Activated CD4-positive, alpha-beta T cell treated with anti-CD3 and anti-CD28 coated beads for 24 hours (primary cell): ENCODE measurements at regions not wholly inside any gene's neighbourhood (a gene's known extent, or its start where the extent isn't known, plus 50 kb on each side); places are given as distances from the start of the nearest gene placed in this dataset.
"Not testable (repeated sequence)": the region's sequence is repeated elsewhere in the genome, so short reads cannot be mapped to it uniquely, and the experiment has no call there.

ENCODE experiments used
- DNase-seq, 2 donors: peaks; one replicate each; pipeline ENCODE4 v3.0.0-alpha.2; 2020; ENCODE audit warnings: low read depth in 2 of 2

DNA sequence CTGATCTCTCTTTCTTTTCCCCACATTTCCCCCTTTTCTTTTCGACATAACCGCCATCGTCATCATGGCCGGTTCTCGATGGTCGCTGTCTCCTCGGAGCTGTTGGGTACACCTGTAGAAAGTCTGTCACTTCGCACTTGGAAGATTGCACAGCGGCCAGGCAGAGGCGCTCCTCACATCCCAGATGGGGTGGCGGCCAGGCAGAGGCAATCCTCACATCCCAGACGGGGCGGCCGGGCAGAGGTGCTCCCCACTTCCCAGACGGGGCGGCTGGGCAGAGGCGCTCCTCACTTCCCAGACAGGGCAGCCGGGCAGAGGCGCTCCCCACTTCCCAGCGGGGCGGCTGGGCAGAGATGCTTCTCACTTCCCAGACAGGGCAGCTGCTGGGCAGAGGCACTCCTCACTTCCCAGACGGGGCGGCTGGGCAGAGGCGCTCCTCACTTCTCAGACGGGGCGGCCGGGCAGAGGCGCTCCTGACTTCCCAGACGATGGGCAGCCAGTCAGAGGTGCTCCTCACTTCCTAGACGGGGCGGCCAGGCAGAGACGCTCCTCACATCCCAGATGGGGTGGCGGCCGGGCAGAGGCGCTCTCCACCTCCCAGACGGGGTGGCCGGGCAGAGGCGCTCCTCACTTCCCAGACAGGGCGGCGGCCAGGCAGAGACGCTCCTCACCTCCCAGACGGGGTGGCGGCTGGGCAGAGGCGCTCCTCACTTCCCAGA, 110.7 kb downstream of the C5orf15 start:
- DNase-seq = not testable (repeated sequence)

DNA sequence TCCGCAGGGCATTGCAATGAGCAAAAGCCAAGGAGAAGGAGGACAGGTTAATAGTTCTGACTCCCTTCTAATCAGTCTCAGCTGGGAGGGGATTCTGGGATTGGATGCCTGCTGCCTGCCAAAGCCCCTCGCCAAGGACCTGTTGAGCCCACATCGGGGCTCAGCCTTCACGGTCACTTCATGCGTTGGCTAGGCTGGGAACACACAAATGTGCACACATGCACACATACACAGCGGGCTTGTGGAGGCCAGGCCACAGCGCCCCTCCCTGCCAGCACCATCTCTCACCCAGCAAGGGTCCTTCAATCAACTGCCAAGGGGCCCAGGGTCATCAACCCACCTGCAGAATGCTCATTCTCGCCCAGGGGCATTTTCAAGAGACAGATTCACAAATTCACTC, 113.9 kb downstream of the C5orf15 start:
- DNase-seq = no peak

DNA sequence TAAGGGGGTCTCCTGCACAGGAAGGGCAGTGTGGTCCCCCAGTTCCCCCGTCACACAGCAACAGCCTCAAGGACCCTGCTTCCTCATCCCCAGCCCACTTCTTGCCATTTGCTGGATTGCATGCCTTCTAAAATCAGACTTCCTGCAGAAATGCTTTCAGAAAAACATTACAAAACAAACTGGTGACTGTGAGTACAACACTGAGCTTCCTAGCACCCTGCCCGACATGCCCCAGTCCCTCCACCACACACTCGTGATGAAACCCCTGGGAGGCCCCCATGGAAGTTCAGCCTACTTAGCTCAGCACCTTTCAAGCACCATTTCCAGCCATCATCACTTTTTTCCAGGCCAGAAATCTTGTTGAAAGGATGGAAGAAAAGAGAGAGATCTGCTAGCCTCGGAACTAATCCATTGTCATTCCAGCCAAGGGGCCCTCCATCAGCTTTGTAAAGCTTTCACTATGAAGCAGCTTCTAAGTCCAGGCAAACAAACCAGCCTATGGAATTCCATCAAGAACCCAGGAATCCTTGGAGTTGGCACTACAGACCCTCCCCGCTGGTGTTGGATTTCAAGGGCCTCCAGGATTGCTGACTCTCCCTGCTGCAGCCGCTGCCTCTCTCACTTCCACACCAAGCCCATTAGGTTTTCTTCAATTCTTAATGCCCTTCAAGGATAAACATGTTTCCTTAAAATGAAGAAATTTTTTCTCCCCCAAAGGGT, 114.6 kb downstream of the C5orf15 start:
- DNase-seq = no peak

DNA sequence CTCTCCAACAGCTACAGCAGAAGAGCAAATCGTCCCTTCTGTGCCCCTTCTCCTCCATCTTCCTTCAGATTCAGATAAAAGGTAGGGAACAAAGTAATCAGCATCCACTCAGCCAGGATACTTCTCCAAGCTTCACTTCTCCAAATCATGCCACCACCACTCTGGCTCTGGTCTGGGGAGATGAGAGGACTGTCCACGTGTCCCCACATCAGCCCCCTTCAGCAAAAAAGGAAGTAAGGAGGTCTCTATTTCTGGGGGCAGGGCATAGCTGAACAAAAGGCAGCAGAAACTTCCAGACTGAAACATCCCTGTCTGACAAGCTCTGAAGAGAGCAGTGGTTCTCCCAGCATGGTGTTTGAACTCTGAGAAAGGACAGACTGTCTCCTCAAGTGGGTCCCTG, 116.9 kb downstream of the C5orf15 start:
- DNase-seq = no peak

DNA sequence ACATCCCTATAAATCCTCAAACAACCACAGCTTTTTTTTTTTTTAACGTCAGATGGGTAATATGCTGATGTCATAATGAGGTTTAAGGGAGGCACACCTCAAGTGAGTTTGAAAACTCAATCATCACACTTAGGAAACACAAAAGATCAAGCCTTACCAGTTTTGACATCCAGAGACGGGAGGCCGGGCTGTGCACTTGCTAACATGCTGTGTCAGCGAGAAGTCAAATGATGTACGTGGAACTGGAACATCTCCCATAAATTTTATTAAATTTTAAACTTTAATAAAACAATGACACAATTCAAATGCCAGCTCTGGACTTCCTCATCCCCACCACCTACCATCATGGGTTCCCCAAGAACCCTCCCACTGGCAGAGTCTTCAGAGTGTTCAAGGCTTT, 117.6 kb downstream of the C5orf15 start:
- DNase-seq = no peak

DNA sequence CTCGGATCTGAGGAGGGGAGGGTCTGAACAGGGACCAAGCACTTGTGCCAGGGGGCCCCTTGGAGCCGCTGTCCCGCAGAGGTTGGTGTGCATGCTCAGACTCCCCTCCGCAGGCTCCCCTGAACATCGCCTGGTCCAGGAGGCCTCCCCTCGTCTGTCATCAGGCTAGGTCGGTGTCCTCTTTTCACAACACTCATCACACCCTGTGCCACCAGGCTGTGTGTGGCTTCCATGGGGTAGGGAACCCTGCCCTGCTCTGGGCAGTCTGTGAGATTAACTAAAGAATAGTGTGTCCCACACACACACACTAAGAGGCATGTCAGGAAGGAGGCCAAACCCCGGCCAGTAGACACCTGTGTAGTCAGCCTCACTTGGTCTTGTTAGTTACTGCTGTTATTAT, 119.3 kb downstream of the C5orf15 start:
- no peak for DNase-seq

DNA sequence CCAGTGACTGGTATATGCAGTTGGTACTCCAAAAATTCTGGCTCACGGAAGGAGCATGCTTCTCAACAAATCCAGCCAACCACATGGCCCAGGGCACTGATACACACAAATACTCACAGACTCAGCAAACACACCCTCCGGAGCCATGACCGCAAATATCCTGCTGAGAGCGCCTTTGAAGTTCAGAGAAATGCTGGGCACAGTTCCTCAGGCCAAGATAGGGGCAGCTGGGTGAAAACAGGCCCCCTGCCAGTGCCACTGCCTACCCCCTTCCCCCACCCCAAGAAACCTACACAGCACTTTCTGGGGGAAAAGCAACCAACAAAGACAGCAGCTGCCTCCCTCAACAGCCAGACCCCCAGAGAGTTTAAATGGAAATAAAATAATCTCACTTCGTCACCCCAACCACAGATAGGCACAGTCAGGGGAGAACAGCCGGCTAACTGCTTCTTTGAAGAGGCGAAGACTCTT, 120.0 kb downstream of the C5orf15 start:
- no peak for DNase-seq

DNA sequence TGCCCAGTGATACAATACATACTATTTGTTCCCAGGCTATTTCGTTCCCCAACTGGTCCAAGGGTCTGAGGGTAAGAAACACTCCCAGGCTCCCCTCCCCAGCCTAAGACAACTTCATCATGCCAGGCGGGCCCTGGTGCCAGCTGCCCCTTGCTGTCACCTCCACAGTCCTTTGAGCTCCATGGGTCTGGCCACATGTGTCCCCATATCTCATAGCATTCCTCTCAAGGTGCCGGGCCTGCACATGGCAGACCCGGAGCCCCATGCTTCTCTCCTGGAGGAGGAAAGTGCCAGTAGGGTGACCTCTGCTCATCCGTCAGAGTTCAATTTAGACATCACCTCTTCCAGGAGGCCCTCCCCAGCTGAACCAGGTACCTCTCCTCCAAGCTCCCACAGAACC, 120.5 kb downstream of the C5orf15 start:
- no peak for DNase-seq

DNA sequence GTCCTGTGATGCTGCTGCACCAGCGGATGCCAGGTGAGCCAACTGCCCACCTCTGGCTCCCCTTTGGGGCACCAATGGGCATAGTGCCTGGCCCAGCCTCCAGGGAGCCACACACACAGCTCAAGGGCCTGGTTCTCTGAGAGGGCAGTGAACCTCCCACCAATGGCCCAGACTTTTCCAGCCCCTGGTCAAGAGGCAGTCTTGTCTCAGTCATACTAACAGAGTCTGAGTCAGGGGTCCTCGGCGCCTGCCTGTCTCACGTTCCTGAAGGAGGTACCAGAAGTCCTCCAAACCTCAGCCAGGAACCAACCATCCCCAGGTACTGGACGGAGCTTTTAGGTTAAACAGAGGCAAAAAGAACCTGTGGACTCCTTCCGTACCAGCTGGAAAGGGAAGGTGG, 121.1 kb downstream of the C5orf15 start:
- DNase-seq = no peak

DNA sequence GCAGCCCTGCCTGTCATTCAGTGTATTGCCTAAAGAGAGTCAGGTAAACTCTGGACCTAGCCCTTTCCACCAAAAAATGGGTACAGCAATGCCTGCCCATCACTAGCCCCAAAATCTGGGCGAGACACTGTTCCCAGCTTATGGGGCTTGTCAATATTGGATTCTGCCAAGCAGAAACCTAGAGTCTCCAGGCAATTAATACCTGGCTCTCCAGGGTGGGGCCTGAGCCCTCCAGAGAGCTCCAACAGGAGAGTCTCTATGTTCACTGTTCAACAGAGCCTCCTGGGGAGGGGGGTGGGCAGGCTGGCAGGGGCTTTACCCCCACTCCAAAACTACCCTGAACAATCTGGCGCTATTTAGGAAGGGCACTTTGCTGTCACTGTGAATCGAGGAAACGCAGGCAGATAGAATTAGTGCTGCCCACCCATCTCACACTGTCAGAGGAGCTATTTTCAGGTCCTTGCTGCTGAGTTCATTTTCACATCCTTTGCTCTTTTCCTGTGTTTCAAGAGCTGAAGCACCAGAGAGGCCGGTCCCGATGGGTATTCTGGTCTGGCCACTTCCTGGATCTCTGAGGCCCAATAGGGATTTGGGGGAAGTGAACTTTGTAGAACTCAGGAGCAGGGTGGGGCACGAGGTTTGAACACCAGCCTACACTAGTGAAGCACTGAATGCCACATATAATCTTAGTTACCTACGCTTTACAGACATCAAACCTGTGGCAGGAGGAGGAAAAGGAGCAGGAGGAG, 121.8 kb downstream of the C5orf15 start:
- DNase-seq = no peak

DNA sequence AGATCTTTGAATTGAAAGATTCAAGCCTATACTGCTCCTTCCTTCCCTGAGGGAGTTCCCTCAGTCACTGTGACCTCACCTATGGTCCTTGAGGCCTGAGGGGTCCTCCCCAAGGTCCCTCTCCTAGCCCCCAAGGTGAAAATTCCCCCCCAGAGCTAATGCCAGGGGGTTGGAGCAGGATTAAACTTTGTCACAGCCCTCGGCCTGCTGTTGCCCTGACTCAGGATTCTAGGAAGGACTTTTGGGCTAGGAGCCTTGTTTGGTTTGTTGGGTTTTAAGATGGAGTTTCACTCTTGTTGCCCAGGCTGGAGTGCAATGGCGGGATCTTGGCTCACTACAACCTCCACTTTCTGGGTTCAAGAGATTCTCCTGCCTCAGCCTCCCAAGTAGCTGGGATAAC, 123.2 kb downstream of the C5orf15 start:
- no peak for DNase-seq

DNA sequence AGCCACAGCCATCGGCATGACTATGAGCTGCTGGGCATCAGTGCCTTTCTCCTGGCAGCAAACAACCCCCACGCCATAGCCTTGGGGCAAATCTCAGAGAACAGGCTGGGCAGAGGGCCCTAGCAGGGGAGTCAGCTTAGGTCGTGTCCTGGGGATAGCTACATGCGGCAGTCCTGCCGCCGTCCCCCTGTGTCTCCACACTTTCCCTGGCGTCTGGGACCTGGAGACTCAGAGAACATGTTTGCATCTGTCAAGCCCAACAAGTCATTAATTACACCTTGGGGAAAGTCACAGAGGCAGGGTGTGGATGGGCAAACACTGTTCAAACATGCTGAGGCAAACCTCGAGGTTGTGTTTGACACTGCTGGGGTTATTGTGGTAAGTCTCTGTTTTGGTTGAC, 123.6 kb downstream of the C5orf15 start:
- DNase-seq = no peak

DNA sequence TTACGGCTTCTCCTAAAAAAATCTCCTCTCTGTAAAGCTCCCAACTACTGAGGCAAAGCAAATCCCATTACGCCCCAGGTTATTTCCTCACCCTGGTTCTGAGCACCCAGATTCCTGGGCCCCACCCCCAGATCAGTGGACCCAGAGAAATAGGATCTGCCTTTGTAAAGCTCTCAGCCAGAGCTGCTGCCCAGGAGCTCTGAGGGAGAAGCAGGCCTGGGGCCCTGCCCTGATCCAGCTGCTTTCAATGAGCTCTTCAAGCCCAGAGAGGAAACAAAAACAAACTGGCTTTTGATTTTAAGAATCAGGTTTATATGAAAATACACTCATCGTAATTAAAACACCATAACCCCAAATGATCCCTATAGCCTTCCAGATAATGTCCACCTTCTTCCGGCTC, 124.5 kb downstream of the C5orf15 start:
- no peak for DNase-seq

DNA sequence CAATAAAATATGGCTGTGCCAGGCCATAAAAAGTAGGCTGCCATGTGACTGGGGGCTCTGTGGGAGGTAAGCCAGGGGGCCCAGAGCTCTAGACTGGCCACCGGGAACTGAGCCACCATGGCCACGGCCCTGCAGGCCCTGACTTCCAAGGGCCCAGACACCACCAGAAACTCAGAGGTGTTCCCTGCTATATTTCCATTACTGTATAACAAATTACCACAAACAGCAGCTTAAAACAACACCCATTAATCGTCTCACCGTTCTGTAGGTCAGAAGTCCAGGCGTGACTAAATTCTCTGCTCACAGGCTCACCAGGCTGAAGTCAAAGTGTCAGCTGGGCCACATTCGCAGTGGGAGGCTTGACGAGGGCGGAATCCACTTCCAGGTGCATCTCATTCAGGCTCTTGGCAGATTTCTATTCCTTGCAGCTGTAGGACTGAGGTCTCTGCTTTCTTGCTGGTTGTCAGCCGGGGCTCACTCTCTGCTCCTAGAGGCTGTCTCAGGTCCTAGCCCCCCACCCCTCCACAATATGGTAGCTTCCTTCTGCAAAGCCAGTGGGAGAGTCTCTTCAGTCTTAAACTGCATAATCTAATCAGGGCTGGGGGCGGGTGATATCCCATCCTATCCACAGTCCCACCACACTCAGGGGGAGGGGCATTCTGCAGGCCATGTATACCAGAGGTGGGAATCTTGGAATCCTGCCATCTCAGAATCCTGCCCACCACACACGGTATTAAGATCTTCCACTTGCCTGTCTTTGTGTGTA, 125.4 kb downstream of the C5orf15 start:
- DNase-seq = no peak

DNA sequence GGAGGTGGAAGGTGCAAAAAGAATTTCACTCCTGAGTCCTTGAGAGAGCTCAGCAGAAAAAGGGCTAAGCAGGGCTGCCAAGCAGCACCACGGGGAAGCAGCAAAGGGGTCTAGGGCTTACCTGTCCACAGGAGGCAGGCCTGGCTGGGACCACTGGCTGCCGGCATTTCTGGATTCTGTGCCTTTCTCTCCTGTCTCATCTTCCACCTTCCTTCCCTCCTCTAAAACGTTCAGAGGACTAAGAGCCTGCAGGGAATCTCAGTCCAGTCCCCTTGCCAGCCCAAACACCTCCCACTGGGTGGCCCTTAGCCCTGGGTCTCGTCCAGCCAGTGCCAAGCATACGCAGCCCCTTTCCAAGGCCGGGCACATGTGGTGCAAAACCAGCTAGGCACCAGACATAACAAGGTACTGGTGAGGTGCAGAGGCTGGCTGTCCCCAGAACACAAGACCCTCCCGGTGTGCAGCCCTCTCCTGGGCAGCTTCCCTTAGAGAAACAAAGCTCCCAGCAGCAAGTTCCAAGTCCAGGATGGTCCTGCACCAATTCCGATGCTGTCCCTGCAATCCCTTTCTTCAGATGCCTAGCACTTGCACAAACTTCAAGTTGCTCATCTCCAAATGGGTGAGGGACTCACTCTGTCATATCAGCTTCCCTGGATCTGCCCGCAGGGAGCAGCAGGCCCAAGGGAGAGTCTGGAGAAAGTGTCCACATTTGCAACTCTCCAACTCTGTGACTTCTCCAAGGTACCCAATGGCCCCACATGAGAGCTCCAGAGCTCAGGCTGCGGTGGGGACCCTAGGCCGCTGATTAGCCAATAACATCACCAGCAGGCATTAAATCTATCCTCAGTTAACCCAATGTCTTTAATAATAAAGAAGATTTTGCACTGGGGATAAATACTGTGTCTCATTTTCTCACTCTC, 126.3 kb downstream of the C5orf15 start:
- no peak for DNase-seq

DNA sequence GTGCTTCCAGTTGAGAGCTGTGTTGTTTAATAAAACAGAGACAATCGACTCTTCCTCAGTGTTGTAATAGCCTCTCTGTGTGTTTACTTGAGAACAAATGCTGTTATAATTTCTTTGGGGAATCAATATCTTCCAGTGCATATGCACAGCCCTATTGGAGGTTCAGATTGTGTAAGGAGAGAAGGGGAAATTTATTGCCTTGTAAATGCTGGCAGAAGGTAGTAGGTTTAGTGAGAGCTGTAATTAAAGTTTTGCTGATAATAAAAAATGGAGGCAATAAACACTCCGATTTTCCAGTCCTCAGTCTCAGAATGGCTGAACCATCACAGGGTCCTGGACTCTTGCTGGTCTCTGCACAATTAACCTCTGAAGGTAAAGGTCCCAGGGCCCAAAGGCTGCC, 128.3 kb downstream of the C5orf15 start:
- DNase-seq = no peak

DNA sequence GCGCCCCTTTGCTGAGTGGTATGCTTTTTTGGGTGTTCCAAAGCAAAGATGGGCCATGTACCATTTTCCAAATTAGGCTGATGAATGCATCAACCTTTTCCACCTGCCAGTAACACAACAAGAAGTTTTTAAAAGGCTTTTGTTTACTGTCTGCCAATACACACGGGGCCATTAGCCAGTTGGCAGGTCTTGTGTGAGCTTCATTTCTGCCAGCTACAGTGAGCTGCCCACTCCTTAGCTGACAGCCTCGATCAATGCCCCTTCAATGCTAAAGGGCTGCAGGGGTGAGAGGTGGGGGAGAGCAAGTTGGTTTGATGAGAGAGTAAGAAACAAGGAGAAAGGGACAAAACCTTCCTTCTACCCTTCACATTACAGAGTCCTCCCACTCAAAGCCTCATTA, 128.7 kb downstream of the C5orf15 start:
- DNase-seq = no peak

DNA sequence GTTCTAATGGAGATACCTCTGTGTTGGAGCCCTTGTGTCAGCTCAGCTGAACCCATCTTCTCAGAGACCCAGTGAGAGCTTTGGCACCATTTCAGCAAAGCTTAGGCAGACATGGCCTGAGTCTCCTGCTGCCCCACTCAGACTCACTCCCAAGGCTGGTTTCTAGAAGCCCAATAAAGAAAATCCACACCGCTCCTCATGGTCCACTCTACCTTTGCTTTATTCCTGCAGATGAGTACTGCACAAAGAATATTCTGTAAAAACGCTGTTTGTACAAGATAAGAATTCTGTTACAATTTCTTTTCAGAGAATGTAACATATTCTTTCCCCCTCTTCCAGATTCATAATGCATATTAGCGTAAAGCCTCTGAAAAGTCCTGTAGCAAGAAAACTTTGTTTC, 129.3 kb downstream of the C5orf15 start:
- DNase-seq = no peak

DNA sequence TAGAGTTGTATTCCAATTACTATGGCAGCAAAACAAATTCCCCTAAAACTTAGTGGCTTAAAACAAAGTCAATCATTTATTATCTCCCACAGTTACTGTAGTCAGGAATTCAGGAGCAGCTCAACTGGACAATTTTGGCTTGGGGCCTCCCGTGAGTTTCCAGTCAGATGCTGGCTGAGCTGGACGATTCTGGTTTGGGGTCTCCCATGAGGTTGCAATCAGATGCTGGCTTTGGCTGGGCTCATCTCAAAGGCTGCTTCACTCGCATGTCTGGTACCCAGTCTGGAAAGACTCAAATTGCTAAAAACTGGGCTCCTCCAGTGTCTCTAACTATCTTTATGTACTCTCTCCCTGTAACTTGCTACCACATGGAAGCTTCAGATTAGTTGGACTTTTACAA, 130.1 kb downstream of the C5orf15 start:
- DNase-seq = no peak

DNA sequence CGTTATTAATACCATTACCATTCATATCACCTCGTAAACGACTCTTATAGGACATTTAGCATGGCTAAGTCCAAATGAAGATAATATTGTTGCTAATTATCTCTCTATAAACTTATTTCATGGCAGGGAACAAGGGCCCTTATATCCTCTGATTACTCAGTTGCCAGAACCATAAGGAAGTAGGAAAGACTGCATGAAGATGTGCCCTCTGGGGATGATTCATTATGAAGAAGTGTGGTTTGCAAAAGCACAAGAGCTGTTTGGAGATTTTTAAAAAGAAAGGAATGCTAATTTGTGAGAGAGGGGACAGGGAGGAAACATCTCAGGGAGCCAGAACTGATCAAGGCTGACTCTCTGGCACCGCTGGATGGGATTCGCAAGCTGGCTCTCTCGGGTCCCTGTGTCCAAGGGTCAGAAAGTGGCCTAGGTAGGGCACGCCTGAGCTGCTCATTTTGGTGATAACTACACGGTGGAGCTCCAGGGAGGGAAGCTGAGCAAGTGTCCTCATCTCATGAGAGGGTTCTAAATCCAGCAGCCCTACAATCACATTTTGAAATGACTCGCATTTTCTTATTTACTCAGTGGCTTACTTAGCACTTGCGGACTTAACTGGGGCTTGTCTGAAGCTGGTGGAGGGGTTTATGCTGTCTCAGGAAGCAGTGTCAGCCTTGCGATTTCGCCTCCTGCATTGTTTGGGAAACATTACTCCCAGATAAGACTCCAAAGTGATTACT, 136.8 kb downstream of the C5orf15 start:
- no peak for DNase-seq
